ENCODE measurements at regions not wholly inside any gene's neighbourhood (a gene's known extent, or its start where the extent isn't known, plus 50 kb on each side); places are given as distances from the start of the nearest gene placed in this dataset.
"Not testable (repeated sequence)": the region's sequence is repeated elsewhere in the genome, so short reads cannot be mapped to it uniquely, and the experiment has no call there.

- DNase-seq (ENCODE audit: low read depth) = no peak
- TF ChIP-seq CTCF (conservative IDR thresholded peaks at IDR 0.05; ENCODE audit: low read depth, low read length) = no peak
- H3K4me3 ChIP-seq (ENCODE audit: low read length) = no peak overlapping the region
Observed at GRCh38 chr18:75977081-75977480, 518.0 kb downstream of the ZNF516 start.

GRCh38 chr18:75970212-75970611 lies 524.8 kb downstream of the ZNF516 start:
- no peak overlapping the region for H3K4me3 ChIP-seq (ENCODE audit: low read length)
- DNase-seq (ENCODE audit: low read depth) = no peak
- TF ChIP-seq CTCF (conservative IDR thresholded peaks at IDR 0.05; ENCODE audit: low read depth, low read length) = no peak

GRCh38 chr18:75966431-75966830 lies 528.6 kb downstream of the ZNF516 start:
- TF ChIP-seq CTCF (conservative IDR thresholded peaks at IDR 0.05; ENCODE audit: low read depth, low read length) = no peak
- DNase-seq (ENCODE audit: low read depth) = no peak
- no peak overlapping the region for H3K4me3 ChIP-seq (ENCODE audit: low read length)

GRCh38 chr18:75962036-75962572 lies 532.9 kb downstream of the ZNF516 start:
- DNase-seq (ENCODE audit: low read depth) = no peak
- TF ChIP-seq CTCF (conservative IDR thresholded peaks at IDR 0.05; ENCODE audit: low read depth, low read length) = no peak
- no peak overlapping the region for H3K4me3 ChIP-seq (ENCODE audit: low read length)

GRCh38 chr18:75960356-75960755 lies 532.9 kb upstream of the SMIM21 start:
- not testable (repeated sequence) for H3K4me3 ChIP-seq (ENCODE audit: low read length); DNase-seq (ENCODE audit: low read depth)

GRCh38 chr18:75959150-75959549 lies 531.6 kb upstream of the SMIM21 start:
- no peak overlapping the region for H3K4me3 ChIP-seq (ENCODE audit: low read length)
- no peak for TF ChIP-seq CTCF (conservative IDR thresholded peaks at IDR 0.05; ENCODE audit: low read depth, low read length)
- DNase-seq (ENCODE audit: low read depth) = no peak

GRCh38 chr18:75958683-75959082 lies 531.2 kb upstream of the SMIM21 start:
- no peak for DNase-seq (ENCODE audit: low read depth)
- H3K4me3 ChIP-seq (ENCODE audit: low read length) = no peak overlapping the region
- TF ChIP-seq CTCF (conservative IDR thresholded peaks at IDR 0.05; ENCODE audit: low read depth, low read length) = no peak

All from retinal pigment epithelial cell (primary cell).